SK-N-SH (cell line): ENCODE measurements at regions not wholly inside any gene's neighbourhood (a gene's known extent, or its start where the extent isn't known, plus 50 kb on each side); places are given as distances from the start of the nearest gene placed in this dataset.

Experiments used
- CTCF ChIP-seq: fragments of 200-600 bp; sonication (generic); IDR thresholded peaks from 2 replicates; pipeline ENCODE4 v1.6.1; 2017; ENCODE audit warnings: antibody characterized with exemption, mild to moderate bottlenecking, moderate library complexity
- POLR2AphosphoS5 ChIP-seq: IDR thresholded peaks from 2 replicates; pipeline ENCODE4 v1.6.1; 2012; ENCODE audit warnings: low read depth, low read length
- SIN3A ChIP-seq: IDR thresholded peaks from 2 replicates; pipeline ENCODE4 v1.6.1; 2012; ENCODE audit warnings: low read depth, mild to moderate bottlenecking, low read length, moderate library complexity, borderline replicate concordance
- SMC3 ChIP-seq: IDR thresholded peaks from 2 replicates; pipeline ENCODE4 v1.6.1; 2012; ENCODE audit warnings: low read depth, low read length, improper control_type of control experiment
- TEAD4 ChIP-seq: IDR thresholded peaks from 2 replicates; pipeline ENCODE4 v1.4.0; 2012; ENCODE audit warnings: mild to moderate bottlenecking, borderline replicate concordance; ENCODE audit not compliant: insufficient read depth
- USF2 ChIP-seq: fragments of 150-350 bp; IDR thresholded peaks from 2 replicates; pipeline ENCODE4 v1.6.1; 2017; ENCODE audit warnings: antibody characterized with exemption, low read length, low read depth, borderline replicate concordance
- YY1 ChIP-seq: IDR thresholded peaks from 2 replicates; pipeline ENCODE4 v1.4.0; 2012; ENCODE audit warnings: low read depth, mild to moderate bottlenecking

- TF ChIP-seq CTCF (no peak), YY1 (no peak), TEAD4 (no peak), SIN3A (no peak), POLR2AphosphoS5 (no peak), SMC3 (no peak), USF2 (no peak)
These were observed 75.5 kb downstream of the ISOC1 start for GRCh38 chr5:129170050-129170449.
